PC-3 (cell line): ENCODE measurements at regions not wholly inside any gene's neighbourhood (a gene's known extent, or its start where the extent isn't known, plus 50 kb on each side); places are given as distances from the start of the nearest gene placed in this dataset.

Experiments used
- ATAC-seq: fragments of 200-7000 bp; cut with Tn5 transposase; 2 replicates; pipeline ENCODE4 v1.9.1; 2020; ENCODE audit warnings: mild to moderate bottlenecking, moderate library complexity
- BruUV-seq: library from RNA; stranded (reverse); fragments of 400-500 nt; replicated peaks from 2 replicates; lab custom pipeline; 2021; lab: Mats Ljungman, UMichigan
- CTCF ChIA-PET: fragments of 300-600 bp; sonication (Branson Sonifier 250); formaldehyde crosslinking; loops from one replicate; lab custom pipeline; 2022; ENCODE audit warnings: antibody characterized with exemption; lab: Charles Lee
- POLR2A ChIA-PET: fragments of 300-600 bp; sonication (Branson Sonifier 250); formaldehyde crosslinking; loops from one replicate; lab custom pipeline; 2022; ENCODE audit warnings: antibody characterized with exemption; ENCODE audit not compliant: unreplicated experiment; lab: Charles Lee
- DNase-seq: peaks from one replicate; pipeline ENCODE4 v3.0.0-alpha.2; 2015
- H2AFZ ChIP-seq: fragments of 300-600 bp; sonication (generic); 2 replicates; pipeline ENCODE4 v1.6.0; 2016; ENCODE audit warnings: antibody characterized with exemption, low read length
- H3F3A ChIP-seq: fragments of 300-600 bp; sonication (generic); one replicate; pipeline ENCODE4 v1.6.0; 2017; ENCODE audit warnings: antibody characterized with exemption, low read length, control low read depth, mild to moderate bottlenecking; ENCODE audit not compliant: unreplicated experiment
- H3K27ac ChIP-seq: fragments of 300-600 bp; sonication (generic); 2 replicates; pipeline ENCODE4 v1.5.1; 2016; ENCODE audit warnings: mild to moderate bottlenecking, low read length
- H3K27me3 ChIP-seq: fragments of 300-600 bp; sonication (generic); 2 replicates; pipeline ENCODE4 v1.6.1; 2016; ENCODE audit warnings: low read length, mixed read lengths
- H3K36me3 ChIP-seq: fragments of 300-600 bp; sonication (generic); 2 replicates; pipeline ENCODE4 v1.6.1; 2016; ENCODE audit warnings: low read depth, mixed run types, low read length, mixed read lengths
- H3K4me1 ChIP-seq: fragments of 300-600 bp; sonication (generic); 2 replicates; pipeline ENCODE4 v1.5.1; 2016; ENCODE audit warnings: low read length; ENCODE audit not compliant: insufficient read depth
- H3K4me2 ChIP-seq: fragments of 300-600 bp; sonication (generic); 2 replicates; pipeline ENCODE4 v1.6.0; 2016; ENCODE audit warnings: low read length
- H3K4me3 ChIP-seq: fragments of 300-600 bp; sonication (generic); 2 replicates; pipeline ENCODE4 v1.5.1; 2016; ENCODE audit warnings: mild to moderate bottlenecking, low read length, mixed read lengths
- H3K79me2 ChIP-seq: fragments of 300-600 bp; sonication (generic); 2 replicates; pipeline ENCODE4 v1.6.1; 2017; ENCODE audit warnings: low read length, mixed read lengths
- H3K9ac ChIP-seq: fragments of 300-600 bp; sonication (generic); 2 replicates; pipeline ENCODE4 v1.6.0; 2016; ENCODE audit warnings: mild to moderate bottlenecking, low read length
- H3K9me2 ChIP-seq: fragments of 300-600 bp; sonication (generic); replicated peaks from 2 replicates; pipeline ENCODE4 v1.6.1; 2016; ENCODE audit warnings: mixed run types, low read length, mixed read lengths
- H3K9me3 ChIP-seq: fragments of 300-600 bp; sonication (generic); 2 replicates; pipeline ENCODE4 v1.6.1; 2016; ENCODE audit warnings: low read length, mixed read lengths
- H4K20me1 ChIP-seq: fragments of 300-600 bp; sonication (generic); 2 replicates; pipeline ENCODE4 v1.6.1; 2016; ENCODE audit warnings: low read length, mixed read lengths
- CTCF ChIP-seq: fragments of 300-600 bp; sonication (generic); conservative IDR thresholded peaks from 2 replicates; pipeline ENCODE4 v1.5.1; 2017; ENCODE audit warnings: antibody characterized with exemption, low read depth, mild to moderate bottlenecking, low read length
- EZH2 ChIP-seq: fragments of 300-600 bp; sonication (generic); IDR thresholded peaks from one replicate; pipeline ENCODE4 v1.6.1; 2017; ENCODE audit warnings: antibody characterized with exemption, mild to moderate bottlenecking, low read length; ENCODE audit not compliant: unreplicated experiment
- EZH2phosphoT487 ChIP-seq: fragments of 300-600 bp; sonication (generic); IDR thresholded peaks from 2 replicates; pipeline ENCODE4 v1.6.1; 2018; ENCODE audit warnings: mild to moderate bottlenecking, antibody characterized with exemption, low read length, borderline replicate concordance
- intact Hi-C: fragments of 100-400 bp; cut with micrococcal nuclease; formaldehyde crosslinking; loops from 2 replicates; pipeline ENCODE4 v1.9.0; 2023

GRCh38 chr7:42403831-42404230 is 166.8 kb upstream of the GLI3 start:
- intact Hi-C loops, result no loop called here
- Histone ChIP-seq H3K9me3 (no peaks in the 10 kb centered on the region), H4K20me1 (no peaks in the 10 kb centered on the region), H3K79me2 (no peaks in the 10 kb centered on the region), H3F3A (no peaks in the 10 kb centered on the region), H3K4me2 (no peak overlapping the region), H3K27me3 (no peaks in the 10 kb centered on the region), H3K36me3 (no peaks in the 10 kb centered on the region), H2AFZ (no peak overlapping the region), H3K4me3 (no peak overlapping the region), H3K9ac (no peak overlapping the region), H3K4me1 (peaks cover 7% of the 10 kb centered on the region; the same call in 1 of the 2 replicates), H3K27ac (no peak overlapping the region), H3K9me2 (no peaks in the 10 kb centered on the region)
- DNase-seq (no peak), ATAC-seq (no peak)
- CTCF ChIA-PET, result no interaction called here
- no peak for TF ChIP-seq EZH2
- TF ChIP-seq CTCF, result no peak
- TF ChIP-seq EZH2phosphoT487, result no peak
- POLR2A ChIA-PET, result no interaction called here
- no TSS peak for BruUV-seq

GRCh38 chr7:42400961-42401360 is 164.0 kb upstream of the GLI3 start:
- H3K4me2 ChIP-seq, result no peak overlapping the region
- intact Hi-C loops, result no loop called here
- no TSS peak for BruUV-seq

More at GRCh38 chr7:42400961-42401360, 164.0 kb upstream of the GLI3 start:
- H3K79me2 ChIP-seq, result no peaks in the 10 kb centered on the region
- H3K36me3 ChIP-seq, result no peaks in the 10 kb centered on the region
- no peak overlapping the region for H3K4me3 ChIP-seq
- no peaks in the 10 kb centered on the region for H4K20me1 ChIP-seq
- TF ChIP-seq CTCF (no peak), EZH2 (no peak), EZH2phosphoT487 (no peak)
- no peak overlapping the region for H3K9ac ChIP-seq
- ChIA-PET CTCF (no interaction called here), POLR2A (no interaction called here)
- no peak for DNase-seq
- no peak for ATAC-seq
- no peaks in the 10 kb centered on the region for H3F3A ChIP-seq
- H3K27me3 ChIP-seq, result no peaks in the 10 kb centered on the region
- H3K27ac ChIP-seq, result no peak overlapping the region
- H3K4me1 ChIP-seq, result no peaks in the 10 kb centered on the region
- no peaks in the 10 kb centered on the region for H3K9me3 ChIP-seq
- H2AFZ ChIP-seq, result no peak overlapping the region
- no peaks in the 10 kb centered on the region for H3K9me2 ChIP-seq
